Transverse colon (tissue), 4 donors: ENCODE measurements at regions not wholly inside any gene's neighbourhood (a gene's known extent, or its start where the extent isn't known, plus 50 kb on each side); places are given as distances from the start of the nearest gene placed in this dataset.
A peak's percentile ranks its signal among the peaks of the same experiment; 100 is the strongest.

ENCODE experiments used
- DNase-seq: peaks from one replicate; pipeline ENCODE4 v3.0.0-alpha.2; 2019
- H3K27ac ChIP-seq, 4 donors: fragments of 200-600 bp; sonication (generic); 2 replicates each; pipeline ENCODE4 v1.5.1; 2016 to 2018; ENCODE audit warnings: inconsistent platforms in 4 of 4
- H3K27me3 ChIP-seq: fragments of 200-600 bp; sonication (generic); 2 replicates; pipeline ENCODE4 v1.5.1; 2017; ENCODE audit warnings: inconsistent platforms
- H3K36me3 ChIP-seq, 4 donors: fragments of 200-600 bp; sonication (generic); 2 replicates each; pipeline ENCODE4 v1.5.1; 2017 to 2019; ENCODE audit warnings: inconsistent platforms in 4 of 4
- H3K4me1 ChIP-seq, 4 donors: fragments of 200-600 bp; sonication (generic); 2 replicates each; pipeline ENCODE4 v1.5.1; 2017 to 2020; ENCODE audit warnings: inconsistent platforms in 4 of 4
- H3K4me3 ChIP-seq, 4 donors: fragments of 200-600 bp; sonication (generic); 1 replicate in 1 of 4; 2 replicates in 3 of 4; pipeline versions ENCODE4 v1.5.1 to v1.6.1; 2017 to 2019; ENCODE audit warnings: inconsistent platforms in 4 of 4
- H3K9me3 ChIP-seq, 2 donors: fragments of 200-600 bp; sonication (generic); 2 replicates each; pipeline ENCODE4 v1.5.1; 2017 to 2019; ENCODE audit warnings: inconsistent platforms in 2 of 2
- EP300 ChIP-seq: sonication (generic); formaldehyde crosslinking; IDR thresholded peaks from one replicate; pipeline ENCODE4 v1.6.1; 2017; ENCODE audit warnings: antibody characterized with exemption, low read depth
- POLR2A ChIP-seq: fragments of 450-650 bp; IDR thresholded peaks from one replicate; pipeline ENCODE4 v1.6.1; 2016; ENCODE audit warnings: antibody characterized with exemption, mild to moderate bottlenecking, moderate library complexity
- POLR2AphosphoS5 ChIP-seq, 3 donors: sonication (generic); formaldehyde crosslinking; IDR thresholded peaks; one replicate each; pipeline ENCODE4 v1.6.1; 2016; ENCODE audit warnings: antibody characterized with exemption in 3 of 3
- WGBS, 2 donors: methylation state at CpG; one replicate each; pipeline ENCODE4 v1.1.5; 2018; ENCODE audit warnings: low coverage in 1 of 2; 5-methylcytosine and 5-hydroxymethylcytosine counted together
- in situ Hi-C, 4 donors: fragments of 200-750 bp; cut with MboI; loops; one replicate each; pipeline versions ENCODE4 v1.15.0 to v1.15.1; 2017; ENCODE audit warnings: low sequenced_read_pairs in 3 of 4, low pct_ligation_motif_present in 1 of 4, low pct_unique_long_range_greater_than_20kb in 1 of 4
- intact Hi-C: fragments of 100-400 bp; cut with DNase I; formaldehyde crosslinking; loops from one replicate; pipeline ENCODE4 v1.15.1; 2023; ENCODE audit warnings: low total_unique reads
- TF ChIP-seq, protein P1 (sequence below), 5 experiments: fragments of 200-600 bp in 3 of 5; fragments of 450-650 bp in 2 of 5; sonication (generic) in 3 of 5; IDR thresholded peaks; 1 replicate in 2 of 5; 2 replicates in 3 of 5; pipeline ENCODE4 v1.5.1; 2016 to 2017; ENCODE audit warnings: antibody characterized with exemption in 5 of 5, inconsistent platforms in 3 of 5, mild to moderate bottlenecking in 2 of 5, moderate library complexity in 1 of 5

DNA sequence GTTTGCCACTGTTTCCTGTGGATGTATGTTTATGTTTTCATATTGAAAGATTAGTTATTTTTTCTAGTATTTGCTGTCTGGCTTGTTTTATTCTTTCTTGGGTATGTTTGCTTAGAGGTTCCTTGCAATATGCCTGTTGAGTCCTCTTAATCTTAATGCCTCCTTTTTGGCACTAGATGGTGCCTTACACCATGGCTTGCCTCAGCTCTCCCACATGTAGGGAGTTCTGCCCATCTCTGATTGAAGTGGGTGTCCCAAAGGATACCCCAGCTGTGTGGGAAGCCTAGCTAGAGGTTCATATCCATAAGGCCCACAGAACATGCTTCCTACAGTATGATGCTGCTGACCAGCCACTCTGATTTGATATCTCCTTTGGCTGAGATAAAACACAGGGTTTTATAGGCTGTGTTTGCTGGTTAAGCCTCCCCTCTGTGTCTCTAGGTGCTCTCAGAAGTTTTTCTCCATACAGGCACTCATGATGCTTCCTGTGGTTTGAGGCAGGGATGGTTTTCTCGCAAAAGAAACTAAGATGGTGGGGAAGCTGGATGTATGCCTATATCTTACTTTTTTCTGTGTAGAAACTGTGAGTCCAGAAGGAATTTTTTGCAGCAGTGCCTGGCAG is 162.4 kb downstream of the ASB9 start:
- no peak overlapping the region for H3K27ac ChIP-seq
- no peaks in the 10 kb centered on the region for H3K9me3 ChIP-seq
- DNase-seq = no peak
- H3K4me1 ChIP-seq = no peaks in the 10 kb centered on the region
- H3K27me3 ChIP-seq = no peaks in the 10 kb centered on the region
- in situ Hi-C loops (no loop called here), intact Hi-C loops (no loop called here)
- 92% methylated on average over 1 of the region's 1 CpG; no CpG with 5 or more reads in 1 of the 2 donors for WGBS, 2 donors
- no peak overlapping the region for H3K4me3 ChIP-seq
- H3K36me3 ChIP-seq = no peaks in the 10 kb centered on the region
- TF ChIP-seq POLR2A = no peak
- TF ChIP-seq, protein P1, sequence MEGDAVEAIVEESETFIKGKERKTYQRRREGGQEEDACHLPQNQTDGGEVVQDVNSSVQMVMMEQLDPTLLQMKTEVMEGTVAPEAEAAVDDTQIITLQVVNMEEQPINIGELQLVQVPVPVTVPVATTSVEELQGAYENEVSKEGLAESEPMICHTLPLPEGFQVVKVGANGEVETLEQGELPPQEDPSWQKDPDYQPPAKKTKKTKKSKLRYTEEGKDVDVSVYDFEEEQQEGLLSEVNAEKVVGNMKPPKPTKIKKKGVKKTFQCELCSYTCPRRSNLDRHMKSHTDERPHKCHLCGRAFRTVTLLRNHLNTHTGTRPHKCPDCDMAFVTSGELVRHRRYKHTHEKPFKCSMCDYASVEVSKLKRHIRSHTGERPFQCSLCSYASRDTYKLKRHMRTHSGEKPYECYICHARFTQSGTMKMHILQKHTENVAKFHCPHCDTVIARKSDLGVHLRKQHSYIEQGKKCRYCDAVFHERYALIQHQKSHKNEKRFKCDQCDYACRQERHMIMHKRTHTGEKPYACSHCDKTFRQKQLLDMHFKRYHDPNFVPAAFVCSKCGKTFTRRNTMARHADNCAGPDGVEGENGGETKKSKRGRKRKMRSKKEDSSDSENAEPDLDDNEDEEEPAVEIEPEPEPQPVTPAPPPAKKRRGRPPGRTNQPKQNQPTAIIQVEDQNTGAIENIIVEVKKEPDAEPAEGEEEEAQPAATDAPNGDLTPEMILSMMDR (IDR thresholded peaks at IDR 0.05) = peak in 1 of 5 experiments; percentile 11

DNA sequence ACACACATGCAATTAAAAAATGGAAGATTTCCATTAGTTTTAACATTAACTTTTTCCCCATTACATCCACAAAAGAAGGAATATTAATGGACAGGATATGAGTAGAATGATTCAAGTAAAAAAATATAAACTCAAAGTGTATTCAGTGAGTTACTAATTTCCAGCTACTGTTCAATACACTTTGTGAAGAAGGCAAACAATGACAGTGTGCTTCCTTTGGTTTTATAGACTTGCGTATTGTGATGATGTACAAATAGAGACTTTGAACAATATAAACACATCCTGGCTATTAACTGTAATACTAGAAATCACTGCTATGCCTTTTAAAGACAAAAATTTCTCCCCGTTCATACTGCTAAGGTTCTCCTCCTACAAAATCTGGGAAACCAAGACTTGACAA is 171.4 kb downstream of the ASB9 start:
- H3K27me3 ChIP-seq = no peaks in the 10 kb centered on the region
- no peaks in the 10 kb centered on the region for H3K9me3 ChIP-seq
- H3K4me3 ChIP-seq = no peak overlapping the region
- in situ Hi-C loops (no loop called here), intact Hi-C loops (no loop called here)
- no peak for DNase-seq
- H3K27ac ChIP-seq = no peak overlapping the region
- no peaks in the 10 kb centered on the region for H3K4me1 ChIP-seq
- 60% methylated on average over 2 of the region's 2 CpGs; no CpG with 5 or more reads in 1 of the 2 donors for WGBS, 2 donors
- no peaks in the 10 kb centered on the region for H3K36me3 ChIP-seq
- TF ChIP-seq POLR2A (no peak), EP300 (no peak), POLR2AphosphoS5 (IDR thresholded peaks at IDR 0.05) (no peak)
- TF ChIP-seq, protein P1 (IDR thresholded peaks at IDR 0.05) = no peak

DNA sequence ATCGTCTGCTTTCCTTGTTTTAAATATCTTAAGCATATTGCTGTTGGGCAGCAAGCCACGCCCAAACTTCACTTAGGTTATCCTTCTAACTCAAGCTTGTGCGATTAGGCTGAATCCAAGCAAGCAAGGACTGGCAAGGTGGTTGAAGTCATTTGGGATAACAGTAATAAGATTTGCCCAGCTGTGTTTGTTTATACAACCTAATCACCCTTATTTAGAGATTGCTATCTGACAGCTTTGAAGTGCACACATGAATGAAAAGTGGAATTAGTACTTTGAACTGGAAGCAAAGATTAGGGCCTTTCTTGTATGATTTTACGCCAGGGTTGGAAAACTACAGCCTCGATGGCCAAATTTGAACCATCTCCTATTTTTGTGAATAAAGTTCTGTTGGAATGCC is 182.1 kb downstream of the ASB9 start:
- in situ Hi-C loops (no loop called here), intact Hi-C loops (no loop called here)
- TF ChIP-seq POLR2A = no peak
- TF ChIP-seq, protein P1 (IDR thresholded peaks at IDR 0.05) = no peak
- no peak for TF ChIP-seq EP300
- no peak for TF ChIP-seq POLR2AphosphoS5 (IDR thresholded peaks at IDR 0.05)
- H3K4me3 ChIP-seq = no peak overlapping the region
- 49 to 58% methylated on average over 3 to 5 of the region's 5 CpGs for WGBS, 2 donors
- H3K27me3 ChIP-seq = no peaks in the 10 kb centered on the region
- no peaks in the 10 kb centered on the region for H3K4me1 ChIP-seq
- H3K27ac ChIP-seq = no peak overlapping the region
- H3K36me3 ChIP-seq = no peaks in the 10 kb centered on the region
- DNase-seq = no peak
- H3K9me3 ChIP-seq = no peaks in the 10 kb centered on the region

DNA sequence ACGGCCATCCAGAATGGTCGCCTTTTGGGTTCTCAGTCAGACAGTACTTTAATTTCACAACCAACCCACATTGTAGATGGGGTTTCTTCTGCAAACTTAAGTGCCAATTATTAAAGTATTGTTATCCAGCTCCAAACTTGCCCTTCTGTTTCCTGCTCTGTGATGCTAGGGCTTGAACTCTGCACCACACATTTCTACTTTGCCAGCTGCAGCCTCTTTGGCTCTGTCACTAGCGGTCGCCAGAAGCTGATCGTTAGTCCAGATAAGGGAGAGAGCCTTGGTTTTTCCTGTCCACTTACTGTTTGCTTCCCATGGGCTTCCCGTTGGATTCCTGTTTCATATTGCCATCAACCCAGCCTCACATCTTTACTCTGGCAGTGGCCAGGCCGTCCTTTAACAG is 196.6 kb downstream of the ASB9 start:
- TF ChIP-seq POLR2A = no peak
- no peak for TF ChIP-seq EP300
- 65% methylated on average over 7 of the region's 7 CpGs; no CpG with 5 or more reads in 1 of the 2 donors for WGBS, 2 donors
- Histone ChIP-seq H3K36me3 (no peaks in the 10 kb centered on the region), H3K4me1 (no peaks in the 10 kb centered on the region), H3K27ac (no peak overlapping the region), H3K9me3 (no peaks in the 10 kb centered on the region), H3K4me3 (no peak overlapping the region), H3K27me3 (no peaks in the 10 kb centered on the region)
- DNase-seq = no peak
- intact Hi-C loops (no loop called here), in situ Hi-C loops (no loop called here)

DNA sequence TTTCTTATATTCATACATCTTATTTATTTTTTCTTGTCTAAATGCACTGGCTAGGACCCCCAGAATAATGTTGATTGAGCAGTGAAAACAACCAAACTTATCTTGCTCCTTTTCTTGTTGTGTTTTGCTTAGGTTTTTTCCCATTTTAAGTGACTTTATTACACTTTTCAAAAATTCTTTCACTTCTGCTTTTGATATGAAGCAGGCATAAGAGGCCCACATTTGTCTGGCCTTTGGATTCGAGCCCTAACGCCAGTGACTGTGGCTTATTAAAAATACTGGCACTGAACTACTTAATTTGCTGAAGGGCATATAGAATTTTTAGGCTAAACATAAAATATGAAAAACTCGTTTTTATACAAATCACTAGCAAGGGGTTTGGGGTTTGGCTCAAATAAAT is 197.0 kb downstream of the ASB9 start:
- Histone ChIP-seq H3K4me1 (no peaks in the 10 kb centered on the region), H3K27ac (no peak overlapping the region), H3K27me3 (no peaks in the 10 kb centered on the region), H3K4me3 (no peak overlapping the region), H3K9me3 (no peaks in the 10 kb centered on the region), H3K36me3 (no peaks in the 10 kb centered on the region)
- intact Hi-C loops (no loop called here), in situ Hi-C loops (no loop called here)
- WGBS, 2 donors = 75% methylated on average over 3 of the region's 3 CpGs; no CpG with 5 or more reads in 1 of the 2 donors
- DNase-seq = no peak
- TF ChIP-seq POLR2A (no peak), POLR2AphosphoS5 (IDR thresholded peaks at IDR 0.05) (no peak)
- TF ChIP-seq, protein P1 (IDR thresholded peaks at IDR 0.05) = no peak
